GM18502 (cell line): ENCODE measurements at regions not wholly inside any gene's neighbourhood (a gene's known extent, or its start where the extent isn't known, plus 50 kb on each side); places are given as distances from the start of the nearest gene placed in this dataset.
"Not testable (repeated sequence)": the region's sequence is repeated elsewhere in the genome, so short reads cannot be mapped to it uniquely, and the experiment has no call there.

Source experiments
- ATAC-seq: cut with Tn5 transposase; IDR thresholded peaks from one replicate; pipeline ENCODE4 v1.9.1; 2021; ENCODE audit warnings: mild to moderate bottlenecking; ENCODE audit not compliant: unreplicated experiment, poor library complexity

GRCh38 chr15:44817797-44818196 is 81.5 kb downstream of the TRIM69 start:
- ATAC-seq: not testable (repeated sequence)

GRCh38 chr15:44819331-44819987 is 83.1 kb downstream of the TRIM69 start:
- ATAC-seq: not testable (repeated sequence)

- ATAC-seq: not testable (repeated sequence)
These were observed 84.2 kb downstream of the TRIM69 start for GRCh38 chr15:44820535-44820934.

GRCh38 chr15:44820967-44821366 is 84.6 kb downstream of the TRIM69 start:
- ATAC-seq: not testable (repeated sequence)

GRCh38 chr15:44824277-44825145 is 88.2 kb downstream of the TRIM69 start:
- ATAC-seq: not testable (repeated sequence)

- not testable (repeated sequence) for ATAC-seq
These were observed 90.3 kb downstream of the TRIM69 start for GRCh38 chr15:44826583-44826982.

- not testable (repeated sequence) for ATAC-seq
These were observed 92.0 kb downstream of the TRIM69 start for GRCh38 chr15:44828229-44828914.

- not testable (repeated sequence) for ATAC-seq
These were observed 92.8 kb downstream of the TRIM69 start for GRCh38 chr15:44829150-44829549.

- ATAC-seq: not testable (repeated sequence)
These were observed 94.5 kb downstream of the TRIM69 start for GRCh38 chr15:44830692-44831408.

GRCh38 chr15:44831409-44831741 is 95.0 kb downstream of the TRIM69 start:
- ATAC-seq: not testable (repeated sequence)

- not testable (repeated sequence) for ATAC-seq
These were observed 95.8 kb downstream of the TRIM69 start for GRCh38 chr15:44832133-44832532.

GRCh38 chr15:44833081-44833480 is 96.8 kb downstream of the TRIM69 start:
- ATAC-seq: not testable (repeated sequence)

- ATAC-seq: not testable (repeated sequence)
These were observed 97.4 kb downstream of the TRIM69 start for GRCh38 chr15:44833761-44834160.

GRCh38 chr15:44835082-44835481 is 98.8 kb downstream of the TRIM69 start:
- not testable (repeated sequence) for ATAC-seq

- ATAC-seq: no peak
These were observed 99.8 kb downstream of the TRIM69 start for GRCh38 chr15:44836094-44836493.

- peak; percentile 64 for ATAC-seq
These were observed 102.6 kb downstream of the TRIM69 start for GRCh38 chr15:44838929-44839328.

GRCh38 chr15:44841762-44842161 is 105.4 kb downstream of the TRIM69 start:
- not testable (repeated sequence) for ATAC-seq

- ATAC-seq: not testable (repeated sequence)
These were observed 106.6 kb downstream of the TRIM69 start for GRCh38 chr15:44842883-44843282.

GRCh38 chr15:44844936-44845335 is 108.6 kb downstream of the TRIM69 start:
- ATAC-seq: not testable (repeated sequence)

GRCh38 chr15:44846156-44846555 is 109.8 kb downstream of the TRIM69 start:
- not testable (repeated sequence) for ATAC-seq
